ENCODE measurements at regions not wholly inside any gene's neighbourhood (a gene's known extent, or its start where the extent isn't known, plus 50 kb on each side); places are given as distances from the start of the nearest gene placed in this dataset.

DNA sequence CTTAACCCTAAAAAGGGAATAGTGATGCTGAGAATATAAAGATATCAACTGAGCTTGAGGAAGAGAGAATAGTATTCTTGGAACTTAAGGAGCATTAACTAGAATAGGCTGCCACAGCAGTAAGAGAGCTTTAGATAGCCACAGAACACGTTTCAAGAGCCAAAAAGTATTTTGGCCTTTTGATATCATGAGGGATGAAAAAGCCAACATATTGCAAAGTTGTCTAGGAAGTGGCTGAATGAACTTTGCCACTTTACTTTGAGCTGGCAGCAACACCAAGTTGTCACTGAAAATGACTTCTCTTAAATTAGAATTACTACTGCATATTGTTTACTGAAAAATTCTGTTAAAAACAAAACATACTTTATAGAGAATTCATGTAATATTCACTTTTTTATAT, 1476.2 kb downstream of the MRPL39 start:
- H3K4me1 ChIP-seq (ENCODE audit: insufficient read depth, low read length): no peaks in the 10 kb centered on the region
- H3K9ac ChIP-seq (ENCODE audit: low read depth, low read length): no peak overlapping the region
- 45% methylated on average over 1 of the region's 1 CpG for WGBS
- H3K36me3 ChIP-seq (ENCODE audit: insufficient read depth, low read length): no peaks in the 10 kb centered on the region
- H3K27me3 ChIP-seq (ENCODE audit: insufficient read depth, low read length): no peaks in the 10 kb centered on the region
- H3K4me3 ChIP-seq (ENCODE audit: low read length): no peak overlapping the region
- H3K27ac ChIP-seq (ENCODE audit: low read depth, low read length): no peak overlapping the region
- no peaks in the 10 kb centered on the region for H3K9me3 ChIP-seq (ENCODE audit: insufficient read depth, low read depth, low read length)

GRCh38 chr21:24127651-24128050, 1479.6 kb downstream of the MRPL39 start:
- Histone ChIP-seq H3K27me3 (ENCODE audit: insufficient read depth, low read length) (no peaks in the 10 kb centered on the region), H3K9me3 (ENCODE audit: insufficient read depth, low read depth, low read length) (no peaks in the 10 kb centered on the region), H3K9ac (ENCODE audit: low read depth, low read length) (no peak overlapping the region), H3K4me3 (ENCODE audit: low read length) (no peak overlapping the region), H3K36me3 (ENCODE audit: insufficient read depth, low read length) (no peaks in the 10 kb centered on the region), H3K4me1 (ENCODE audit: insufficient read depth, low read length) (no peaks in the 10 kb centered on the region), H3K27ac (ENCODE audit: low read depth, low read length) (no peak overlapping the region)
- WGBS: 47% methylated on average over 1 of the region's 1 CpG

GRCh38 chr21:24123785-24124184, 1483.5 kb downstream of the MRPL39 start:
- no CpG with 5 or more reads among the region's 1 CpG for WGBS
- Histone ChIP-seq H3K9ac (ENCODE audit: low read depth, low read length) (no peak overlapping the region), H3K9me3 (ENCODE audit: insufficient read depth, low read depth, low read length) (no peaks in the 10 kb centered on the region), H3K27me3 (ENCODE audit: insufficient read depth, low read length) (no peaks in the 10 kb centered on the region), H3K4me3 (ENCODE audit: low read length) (no peak overlapping the region), H3K4me1 (ENCODE audit: insufficient read depth, low read length) (no peaks in the 10 kb centered on the region), H3K36me3 (ENCODE audit: insufficient read depth, low read length) (no peaks in the 10 kb centered on the region), H3K27ac (ENCODE audit: low read depth, low read length) (no peak overlapping the region)

DNA sequence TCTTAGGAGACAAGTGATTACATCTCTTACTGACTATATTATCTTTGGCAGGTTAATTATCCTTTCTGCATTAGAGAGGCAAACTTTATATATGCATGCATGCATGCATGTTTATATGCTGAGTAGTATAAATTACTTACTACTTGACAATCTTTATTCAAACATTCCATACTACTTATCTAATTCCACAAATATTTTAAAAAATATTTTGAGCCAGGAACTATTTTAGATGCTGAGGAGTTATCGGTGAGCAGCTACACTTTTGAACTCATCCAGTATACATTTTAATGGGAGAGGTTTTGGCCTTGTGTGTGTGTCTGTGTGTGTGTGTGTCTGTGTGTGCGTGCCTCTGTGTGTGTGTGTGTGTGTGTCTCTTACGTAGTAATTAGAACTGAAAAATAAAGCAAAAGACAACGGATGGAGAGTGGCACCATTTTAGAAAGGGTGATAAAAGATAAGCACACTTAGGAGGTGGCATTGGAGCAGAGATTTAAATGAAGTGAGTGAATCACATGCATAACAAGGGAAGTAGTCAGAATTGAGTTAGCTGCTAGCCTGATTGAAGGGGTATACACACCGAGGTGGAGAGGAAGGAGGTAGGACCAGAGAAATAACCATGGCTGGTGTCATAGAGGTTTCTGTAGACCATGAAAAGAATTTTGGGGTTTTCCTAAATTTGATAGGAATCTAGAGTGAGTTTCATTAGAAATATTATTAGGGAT, 1488.4 kb downstream of the MRPL39 start:
- Histone ChIP-seq H3K4me3 (ENCODE audit: low read length) (no peak overlapping the region), H3K4me1 (ENCODE audit: insufficient read depth, low read length) (no peaks in the 10 kb centered on the region), H3K9me3 (ENCODE audit: insufficient read depth, low read depth, low read length) (no peaks in the 10 kb centered on the region), H3K27me3 (ENCODE audit: insufficient read depth, low read length) (no peaks in the 10 kb centered on the region), H3K36me3 (ENCODE audit: insufficient read depth, low read length) (no peaks in the 10 kb centered on the region), H3K27ac (ENCODE audit: low read depth, low read length) (no peak overlapping the region), H3K9ac (ENCODE audit: low read depth, low read length) (no peak overlapping the region)
- WGBS: 87% methylated on average over 5 of the region's 5 CpGs

DNA sequence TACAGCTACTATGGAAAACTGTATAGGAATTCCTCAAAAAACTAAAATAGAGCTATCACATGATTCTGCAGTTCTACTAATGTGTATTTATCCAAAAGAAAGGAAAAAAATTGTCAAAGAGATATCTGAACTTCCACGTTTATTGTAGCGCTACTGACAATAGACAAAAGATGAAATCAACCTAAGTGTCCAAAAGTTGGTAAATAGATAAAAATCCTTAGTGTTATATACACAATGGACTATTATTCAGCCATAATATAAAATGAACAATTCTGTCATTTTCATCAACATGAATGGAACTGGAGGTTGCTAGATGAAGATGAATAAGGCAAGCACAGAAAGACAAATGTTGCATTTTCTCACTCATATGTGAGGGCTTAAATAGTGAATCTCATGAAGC, 1492.1 kb downstream of the MRPL39 start:
- WGBS: no CpG with 5 or more reads among the region's 2 CpGs
- H3K27me3 ChIP-seq (ENCODE audit: insufficient read depth, low read length): no peaks in the 10 kb centered on the region
- H3K4me3 ChIP-seq (ENCODE audit: low read length): no peak overlapping the region
- H3K36me3 ChIP-seq (ENCODE audit: insufficient read depth, low read length): no peaks in the 10 kb centered on the region
- no peaks in the 10 kb centered on the region for H3K9me3 ChIP-seq (ENCODE audit: insufficient read depth, low read depth, low read length)
- no peak overlapping the region for H3K9ac ChIP-seq (ENCODE audit: low read depth, low read length)
- no peaks in the 10 kb centered on the region for H3K4me1 ChIP-seq (ENCODE audit: insufficient read depth, low read length)
- no peak overlapping the region for H3K27ac ChIP-seq (ENCODE audit: low read depth, low read length)

DNA sequence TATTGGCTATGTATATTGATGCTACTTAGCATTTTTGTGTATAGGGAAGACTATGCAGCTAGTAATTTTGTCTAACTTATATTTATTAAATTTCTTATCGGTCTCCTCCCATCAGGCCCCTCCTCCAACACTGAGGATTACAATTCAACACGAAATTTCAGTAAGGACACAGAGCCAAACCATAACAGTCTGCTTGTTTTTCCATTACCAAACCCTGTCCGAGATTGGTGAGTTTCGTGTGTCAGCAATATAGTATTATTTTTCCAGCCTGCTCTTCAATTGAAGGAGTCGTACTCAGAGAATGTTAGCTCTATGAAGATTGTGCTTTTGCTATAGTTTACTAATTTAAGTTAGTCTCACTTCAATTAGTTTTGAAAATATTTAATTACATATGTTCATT, 1495.3 kb downstream of the MRPL39 start:
- Histone ChIP-seq H3K36me3 (ENCODE audit: insufficient read depth, low read length) (no peaks in the 10 kb centered on the region), H3K9ac (ENCODE audit: low read depth, low read length) (no peak overlapping the region), H3K9me3 (ENCODE audit: insufficient read depth, low read depth, low read length) (no peaks in the 10 kb centered on the region), H3K27me3 (ENCODE audit: insufficient read depth, low read length) (no peaks in the 10 kb centered on the region), H3K4me3 (ENCODE audit: low read length) (no peak overlapping the region), H3K4me1 (ENCODE audit: insufficient read depth, low read length) (no peaks in the 10 kb centered on the region), H3K27ac (ENCODE audit: low read depth, low read length) (no peak overlapping the region)
- WGBS: 32% methylated on average over 4 of the region's 5 CpGs

DNA sequence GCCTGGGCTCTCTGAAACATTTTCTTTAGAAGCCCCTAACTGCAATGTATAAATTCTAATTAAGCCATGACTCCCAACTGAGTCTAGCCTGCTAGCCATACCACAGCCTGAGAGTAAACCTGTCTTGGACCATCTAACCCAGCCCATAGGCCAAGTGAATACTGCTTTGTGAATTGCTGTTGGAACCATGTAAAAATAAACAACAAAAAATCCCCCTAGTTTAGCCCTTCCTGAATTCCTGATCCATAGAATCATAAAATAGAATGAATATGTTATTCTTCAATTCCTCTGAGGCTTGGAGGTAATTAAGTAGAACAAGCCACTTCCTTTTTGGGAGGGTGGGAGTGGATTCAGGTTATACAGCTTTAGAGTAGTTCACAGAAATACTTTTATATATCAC, 1496.4 kb downstream of the MRPL39 start:
- Histone ChIP-seq H3K36me3 (ENCODE audit: insufficient read depth, low read length) (no peaks in the 10 kb centered on the region), H3K9ac (ENCODE audit: low read depth, low read length) (no peak overlapping the region), H3K9me3 (ENCODE audit: insufficient read depth, low read depth, low read length) (no peaks in the 10 kb centered on the region), H3K4me3 (ENCODE audit: low read length) (no peak overlapping the region), H3K27ac (ENCODE audit: low read depth, low read length) (no peak overlapping the region), H3K27me3 (ENCODE audit: insufficient read depth, low read length) (no peaks in the 10 kb centered on the region), H3K4me1 (ENCODE audit: insufficient read depth, low read length) (no peaks in the 10 kb centered on the region)

- Histone ChIP-seq H3K4me3 (ENCODE audit: low read length) (no peak overlapping the region), H3K9me3 (ENCODE audit: insufficient read depth, low read depth, low read length) (peaks cover 3% of the 10 kb centered on the region; the same call in 1 of the 2 replicates), H3K4me1 (ENCODE audit: insufficient read depth, low read length) (no peaks in the 10 kb centered on the region), H3K27ac (ENCODE audit: low read depth, low read length) (no peak overlapping the region), H3K9ac (ENCODE audit: low read depth, low read length) (no peak overlapping the region), H3K36me3 (ENCODE audit: insufficient read depth, low read length) (no peaks in the 10 kb centered on the region), H3K27me3 (ENCODE audit: insufficient read depth, low read length) (no peaks in the 10 kb centered on the region)
- WGBS: 0% methylated on average over 1 of the region's 1 CpG
Measured at GRCh38 chr21:24097181-24097580, 1510.1 kb downstream of the MRPL39 start.

- H3K27me3 ChIP-seq (ENCODE audit: insufficient read depth, low read length): no peaks in the 10 kb centered on the region
- no peak overlapping the region for H3K27ac ChIP-seq (ENCODE audit: low read depth, low read length)
- peaks cover 5% of the 10 kb centered on the region; the same call in 1 of the 2 replicates for H3K9me3 ChIP-seq (ENCODE audit: insufficient read depth, low read depth, low read length)
- no peaks in the 10 kb centered on the region for H3K36me3 ChIP-seq (ENCODE audit: insufficient read depth, low read length)
- 88% methylated on average over 1 of the region's 1 CpG for WGBS
- H3K9ac ChIP-seq (ENCODE audit: low read depth, low read length): no peak overlapping the region
- no peaks in the 10 kb centered on the region for H3K4me1 ChIP-seq (ENCODE audit: insufficient read depth, low read length)
- no peak overlapping the region for H3K4me3 ChIP-seq (ENCODE audit: low read length)
Measured at GRCh38 chr21:24096651-24097050, 1510.6 kb downstream of the MRPL39 start.

DNA sequence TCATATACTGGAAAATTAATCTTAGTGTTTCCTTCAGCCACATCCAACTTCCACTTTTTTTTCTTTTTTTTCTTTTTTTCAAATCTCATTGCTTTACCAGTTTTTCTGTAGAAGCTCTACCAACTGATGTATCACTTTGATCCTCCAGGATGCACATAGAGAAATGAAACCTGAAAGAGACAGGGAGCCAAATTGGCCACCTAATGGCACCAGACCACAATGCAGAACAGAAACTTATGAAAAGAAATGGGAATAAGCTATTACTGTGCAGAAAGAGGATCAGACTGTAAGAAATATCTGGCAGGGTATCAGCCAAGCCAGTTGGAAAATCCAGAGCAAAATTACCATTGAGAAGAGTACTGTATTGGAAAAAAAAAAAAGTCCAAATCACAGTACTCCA, 1514.2 kb downstream of the MRPL39 start:
- Histone ChIP-seq H3K9me3 (ENCODE audit: insufficient read depth, low read depth, low read length) (0 out of 2 replicates have a peak, but pooled peaks cover 5% of the 10 kb centered on the region), H3K27me3 (ENCODE audit: insufficient read depth, low read length) (no peaks in the 10 kb centered on the region), H3K9ac (ENCODE audit: low read depth, low read length) (no peak overlapping the region), H3K36me3 (ENCODE audit: insufficient read depth, low read length) (no peaks in the 10 kb centered on the region), H3K4me3 (ENCODE audit: low read length) (no peak overlapping the region), H3K4me1 (ENCODE audit: insufficient read depth, low read length) (no peaks in the 10 kb centered on the region), H3K27ac (ENCODE audit: low read depth, low read length) (no peak overlapping the region)

DNA sequence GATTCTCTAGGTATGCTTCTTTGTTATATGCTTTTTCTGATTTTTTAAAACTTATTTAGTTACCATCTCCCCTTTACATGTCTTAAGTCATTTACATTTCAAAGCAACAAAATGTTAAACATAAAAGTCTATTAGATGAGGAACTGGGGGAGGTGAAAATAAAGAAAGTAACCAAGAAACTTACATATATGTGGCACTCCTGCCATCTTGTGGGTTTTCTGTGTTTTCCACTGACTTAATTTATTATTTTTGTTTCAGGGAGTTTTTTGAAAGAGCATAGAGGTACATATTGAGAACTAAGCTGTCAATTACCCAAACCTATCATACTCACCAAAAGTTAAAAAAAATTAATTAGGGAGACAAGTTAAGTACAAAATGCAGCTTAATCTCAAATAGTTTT, 1531.1 kb downstream of the MRPL39 start:
- Histone ChIP-seq H3K36me3 (ENCODE audit: insufficient read depth, low read length) (no peaks in the 10 kb centered on the region), H3K9me3 (ENCODE audit: insufficient read depth, low read depth, low read length) (peaks cover 21% of the 10 kb centered on the region), H3K9ac (ENCODE audit: low read depth, low read length) (no peak overlapping the region), H3K4me1 (ENCODE audit: insufficient read depth, low read length) (no peaks in the 10 kb centered on the region), H3K4me3 (ENCODE audit: low read length) (no peak overlapping the region), H3K27me3 (ENCODE audit: insufficient read depth, low read length) (no peaks in the 10 kb centered on the region), H3K27ac (ENCODE audit: low read depth, low read length) (no peak overlapping the region)

- no peaks in the 10 kb centered on the region for H3K4me1 ChIP-seq (ENCODE audit: insufficient read depth, low read length)
- H3K27ac ChIP-seq (ENCODE audit: low read depth, low read length): no peak overlapping the region
- H3K36me3 ChIP-seq (ENCODE audit: insufficient read depth, low read length): no peaks in the 10 kb centered on the region
- H3K9ac ChIP-seq (ENCODE audit: low read depth, low read length): no peak overlapping the region
- H3K27me3 ChIP-seq (ENCODE audit: insufficient read depth, low read length): no peaks in the 10 kb centered on the region
- no peak overlapping the region for H3K4me3 ChIP-seq (ENCODE audit: low read length)
- 95% methylated on average over 3 of the region's 3 CpGs for WGBS
- no peaks in the 10 kb centered on the region for H3K9me3 ChIP-seq (ENCODE audit: insufficient read depth, low read depth, low read length)
Measured at GRCh38 chr21:24055696-24056095, 1551.6 kb downstream of the MRPL39 start.

All from HUES64 (cell line).